HG03342 (cell line): ENCODE measurements at regions not wholly inside any gene's neighbourhood (a gene's known extent, or its start where the extent isn't known, plus 50 kb on each side); places are given as distances from the start of the nearest gene placed in this dataset.
"Not testable (repeated sequence)": the region's sequence is repeated elsewhere in the genome, so short reads cannot be mapped to it uniquely, and the experiment has no call there.

Experiments used
- ATAC-seq: cut with Tn5 transposase; IDR thresholded peaks from one replicate; pipeline ENCODE4 v1.9.1; 2021; ENCODE audit warnings: mild to moderate bottlenecking, moderate library complexity; ENCODE audit not compliant: unreplicated experiment

- ATAC-seq: no peak
Measured at GRCh38 chr6:113744861-113745260, 112.3 kb upstream of the MARCKS start.

- no peak for ATAC-seq
Measured at GRCh38 chr6:113750151-113750855, 106.8 kb upstream of the MARCKS start.

- no peak for ATAC-seq
Measured at GRCh38 chr6:113754291-113754690, 102.9 kb upstream of the MARCKS start.

- peak; percentile 78 for ATAC-seq
Measured at GRCh38 chr6:113755449-113756289, 101.5 kb upstream of the MARCKS start.

GRCh38 chr6:113756290-113756665 lies 100.9 kb upstream of the MARCKS start:
- no peak for ATAC-seq

GRCh38 chr6:113758214-113758613 lies 98.9 kb upstream of the MARCKS start:
- no peak for ATAC-seq

GRCh38 chr6:113758826-113759574 lies 98.1 kb upstream of the MARCKS start:
- no peak for ATAC-seq

GRCh38 chr6:113762641-113763040 lies 94.5 kb upstream of the MARCKS start:
- no peak for ATAC-seq

GRCh38 chr6:113763311-113763766 lies 93.8 kb upstream of the MARCKS start:
- ATAC-seq: no peak

GRCh38 chr6:113763876-113764275 lies 93.3 kb upstream of the MARCKS start:
- peak; percentile 65 for ATAC-seq

- no peak for ATAC-seq
Measured at GRCh38 chr6:113765909-113766308, 91.2 kb upstream of the MARCKS start.

- no peak for ATAC-seq
Measured at GRCh38 chr6:113767985-113768384, 89.2 kb upstream of the MARCKS start.

- no peak for ATAC-seq
Measured at GRCh38 chr6:113772961-113773360, 84.2 kb upstream of the MARCKS start.

- ATAC-seq: no peak
Measured at GRCh38 chr6:113774127-113774825, 82.9 kb upstream of the MARCKS start.

- no peak for ATAC-seq
Measured at GRCh38 chr6:113776998-113777397, 80.1 kb upstream of the MARCKS start.

- no peak for ATAC-seq
Measured at GRCh38 chr6:113777601-113778000, 79.5 kb upstream of the MARCKS start.

GRCh38 chr6:113779656-113780055 lies 77.5 kb upstream of the MARCKS start:
- no peak for ATAC-seq

- ATAC-seq: no peak
Measured at GRCh38 chr6:113782636-113783035, 74.5 kb upstream of the MARCKS start.

- no peak for ATAC-seq
Measured at GRCh38 chr6:113786168-113786567, 71.0 kb upstream of the MARCKS start.

- ATAC-seq: no peak
Measured at GRCh38 chr6:113788586-113788985, 68.6 kb upstream of the MARCKS start.

GRCh38 chr6:113791225-113791624 lies 65.9 kb upstream of the MARCKS start:
- ATAC-seq: not testable (repeated sequence)
